Liver (tissue), 3 donors: ENCODE measurements at regions not wholly inside any gene's neighbourhood (a gene's known extent, or its start where the extent isn't known, plus 50 kb on each side); places are given as distances from the start of the nearest gene placed in this dataset.

Experiments
- ATF3 ChIP-seq: IDR thresholded peaks from 2 replicates; pipeline ENCODE4 v1.6.1; 2016; ENCODE audit warnings: antibody characterized with exemption
- CTCF ChIP-seq: fragments of 150-350 bp; IDR thresholded peaks from 2 replicates; pipeline ENCODE4 v1.5.1; 2017; ENCODE audit warnings: improper control_type of control experiment, low read depth, low read length; ENCODE audit not compliant: missing input control
- EGR1 ChIP-seq, 2 donors: IDR thresholded peaks; 2 replicates each; pipeline ENCODE4 v1.6.1; 2016 to 2018; ENCODE audit warnings: antibody characterized with exemption in 2 of 2, low read depth in 2 of 2
- FOXA1 ChIP-seq: IDR thresholded peaks from 2 replicates; pipeline ENCODE4 v1.6.1; 2016; ENCODE audit warnings: antibody characterized with exemption
- GABPA ChIP-seq, 2 donors: IDR thresholded peaks in 1 of 2; conservative IDR thresholded peaks in 1 of 2; 2 replicates each; pipeline ENCODE4 v1.6.1; 2016; ENCODE audit warnings: antibody characterized with exemption in 2 of 2, mild to moderate bottlenecking in 1 of 2, moderate library complexity in 1 of 2
- JUND ChIP-seq, 2 donors: IDR thresholded peaks; 2 replicates each; pipeline ENCODE4 v1.6.1; 2016; ENCODE audit warnings: antibody characterized with exemption in 2 of 2
- MAX ChIP-seq: IDR thresholded peaks from 2 replicates; pipeline ENCODE4 v1.6.1; 2016; ENCODE audit warnings: antibody characterized with exemption
- RAD21 ChIP-seq, 2 donors: IDR thresholded peaks; 2 replicates each; pipeline ENCODE4 v1.6.1; 2016; ENCODE audit warnings: antibody characterized with exemption in 2 of 2, mild to moderate bottlenecking in 2 of 2
- REST ChIP-seq: IDR thresholded peaks from 2 replicates; pipeline ENCODE4 v1.6.1; 2016; ENCODE audit warnings: antibody characterized with exemption, mild to moderate bottlenecking
- SP1 ChIP-seq: IDR thresholded peaks from 2 replicates; pipeline ENCODE4 v1.6.1; 2018; ENCODE audit warnings: antibody characterized with exemption, mild to moderate bottlenecking
- TAF1 ChIP-seq: conservative IDR thresholded peaks from 2 replicates; pipeline ENCODE4 v1.6.1; 2016; ENCODE audit warnings: antibody characterized with exemption, mild to moderate bottlenecking
- YY1 ChIP-seq: IDR thresholded peaks from 2 replicates; pipeline ENCODE4 v1.6.1; 2016; ENCODE audit warnings: antibody characterized with exemption, mild to moderate bottlenecking
- ZBTB33 ChIP-seq: IDR thresholded peaks from 2 replicates; pipeline ENCODE4 v1.6.1; 2016; ENCODE audit warnings: antibody characterized with exemption
- donor health status: healthy.
- donor health status: healthy.

- TF ChIP-seq CTCF (no peak), ATF3 (no peak), SP1 (no peak), REST (no peak), RAD21 (IDR thresholded peaks at IDR 0.05) (no peak), GABPA (IDR thresholded peaks at IDR 0.05 in 1 of 2, conservative IDR thresholded peaks at IDR 0.05 in 1 of 2) (no peak), YY1 (no peak), MAX (no peak), TAF1 (no peak), ZBTB33 (no peak), JUND (IDR thresholded peaks at IDR 0.05) (no peak), FOXA1 (no peak), EGR1 (IDR thresholded peaks at IDR 0.05; ENCODE audit: low read depth in 2 of 2) (no peak)
These were observed 796.3 kb downstream of the LUZP2 start for GRCh38 chr11:25293166-25293565.
